Skeletal muscle tissue (tissue), 3 donors: ENCODE measurements at regions not wholly inside any gene's neighbourhood (a gene's known extent, or its start where the extent isn't known, plus 50 kb on each side); places are given as distances from the start of the nearest gene placed in this dataset.

Experiments
- H3K27ac ChIP-seq: one replicate; pipeline ENCODE4 v1.7.0; 2013; ENCODE audit warnings: mild to moderate bottlenecking, low read depth, low read length, inconsistent platforms
- H3K27me3 ChIP-seq, 3 donors: one replicate each; pipeline ENCODE4 v1.7.0; 2013; ENCODE audit warnings: low read length in 3 of 3; ENCODE audit not compliant: control insufficient read depth in 3 of 3, insufficient read depth in 3 of 3
- H3K36me3 ChIP-seq, 3 donors: one replicate each; pipeline ENCODE4 v1.7.0; 2013; ENCODE audit warnings: low read length in 3 of 3; ENCODE audit not compliant: control insufficient read depth in 3 of 3, insufficient read depth in 3 of 3
- H3K4me1 ChIP-seq, 3 donors: one replicate each; pipeline ENCODE4 v1.7.0; 2013; ENCODE audit warnings: low read length in 3 of 3, mild to moderate bottlenecking in 3 of 3; ENCODE audit not compliant: control insufficient read depth in 3 of 3, insufficient read depth in 3 of 3
- H3K4me3 ChIP-seq, 3 donors: one replicate each; pipeline ENCODE4 v1.7.0; 2013; ENCODE audit warnings: low read length in 3 of 3
- H3K9ac ChIP-seq, 3 donors: one replicate each; pipeline ENCODE4 v1.7.0; 2013; ENCODE audit warnings: low read length in 3 of 3, mild to moderate bottlenecking in 3 of 3, moderate library complexity in 2 of 3, low read depth in 1 of 3
- H3K9me3 ChIP-seq, 3 donors: one replicate each; pipeline ENCODE4 v1.7.0; 2013; ENCODE audit warnings: low read length in 3 of 3; ENCODE audit not compliant: control insufficient read depth in 3 of 3
- donor health status: Osteomylitis.

- no peaks in the 10 kb centered on the region for H3K4me1 ChIP-seq
- H3K9ac ChIP-seq: no peak overlapping the region
- no peak overlapping the region for H3K27ac ChIP-seq
- H3K4me3 ChIP-seq: no peak overlapping the region
- H3K36me3 ChIP-seq: no peaks in the 10 kb centered on the region
- H3K27me3 ChIP-seq: no peaks in the 10 kb centered on the region
- H3K9me3 ChIP-seq: no peaks in the 10 kb centered on the region
Measured at GRCh38 chr2:34110392-34110791, 511.3 kb upstream of the FAM98A start.

GRCh38 chr2:34107811-34108210, 508.7 kb upstream of the FAM98A start:
- Histone ChIP-seq H3K36me3 (no peaks in the 10 kb centered on the region), H3K27ac (no peak overlapping the region), H3K9me3 (no peaks in the 10 kb centered on the region), H3K4me3 (no peak overlapping the region), H3K27me3 (no peaks in the 10 kb centered on the region), H3K4me1 (no peaks in the 10 kb centered on the region), H3K9ac (no peak overlapping the region)

- Histone ChIP-seq H3K4me3 (no peak overlapping the region), H3K4me1 (no peaks in the 10 kb centered on the region), H3K27me3 (no peaks in the 10 kb centered on the region), H3K9me3 (no peaks in the 10 kb centered on the region), H3K9ac (no peak overlapping the region), H3K36me3 (no peaks in the 10 kb centered on the region), H3K27ac (no peak overlapping the region)
Measured at GRCh38 chr2:34105006-34105767, 506.1 kb upstream of the FAM98A start.

GRCh38 chr2:34104601-34105000, 505.5 kb upstream of the FAM98A start:
- Histone ChIP-seq H3K9me3 (no peaks in the 10 kb centered on the region), H3K4me1 (no peaks in the 10 kb centered on the region), H3K27ac (no peak overlapping the region), H3K4me3 (no peak overlapping the region), H3K36me3 (no peaks in the 10 kb centered on the region), H3K9ac (no peak overlapping the region), H3K27me3 (no peaks in the 10 kb centered on the region)

- Histone ChIP-seq H3K9me3 (no peaks in the 10 kb centered on the region), H3K4me1 (no peaks in the 10 kb centered on the region), H3K27ac (no peak overlapping the region), H3K9ac (no peak overlapping the region), H3K36me3 (no peaks in the 10 kb centered on the region), H3K27me3 (no peaks in the 10 kb centered on the region), H3K4me3 (no peak overlapping the region)
Measured at GRCh38 chr2:34103437-34103836, 504.3 kb upstream of the FAM98A start.

GRCh38 chr2:34102339-34102738, 503.2 kb upstream of the FAM98A start:
- no peak overlapping the region for H3K27ac ChIP-seq
- H3K9ac ChIP-seq: no peak overlapping the region
- H3K9me3 ChIP-seq: no peaks in the 10 kb centered on the region
- no peaks in the 10 kb centered on the region for H3K27me3 ChIP-seq
- H3K4me1 ChIP-seq: no peaks in the 10 kb centered on the region
- H3K36me3 ChIP-seq: no peaks in the 10 kb centered on the region
- H3K4me3 ChIP-seq: no peak overlapping the region

GRCh38 chr2:34099377-34099776, 500.3 kb upstream of the FAM98A start:
- no peaks in the 10 kb centered on the region for H3K4me1 ChIP-seq
- no peak overlapping the region for H3K4me3 ChIP-seq
- no peak overlapping the region for H3K27ac ChIP-seq
- H3K27me3 ChIP-seq: no peaks in the 10 kb centered on the region
- peaks cover 0 to 2% (median 0%) of the 10 kb centered on the region in 3 donors for H3K9me3 ChIP-seq
- H3K36me3 ChIP-seq: no peaks in the 10 kb centered on the region
- H3K9ac ChIP-seq: no peak overlapping the region

- Histone ChIP-seq H3K27me3 (no peaks in the 10 kb centered on the region), H3K4me3 (no peak overlapping the region), H3K36me3 (no peaks in the 10 kb centered on the region), H3K4me1 (no peaks in the 10 kb centered on the region), H3K27ac (no peak overlapping the region), H3K9ac (no peak overlapping the region), H3K9me3 (peaks cover 0 to 2% (median 0%) of the 10 kb centered on the region in 3 donors)
Measured at GRCh38 chr2:34098256-34098655, 499.2 kb upstream of the FAM98A start.

- H3K9ac ChIP-seq: no peak overlapping the region
- H3K9me3 ChIP-seq: peaks cover 0 to 2% (median 0%) of the 10 kb centered on the region in 3 donors
- no peak overlapping the region for H3K4me3 ChIP-seq
- no peaks in the 10 kb centered on the region for H3K4me1 ChIP-seq
- H3K27ac ChIP-seq: no peak overlapping the region
- no peaks in the 10 kb centered on the region for H3K36me3 ChIP-seq
- no peaks in the 10 kb centered on the region for H3K27me3 ChIP-seq
Measured at GRCh38 chr2:34096562-34097171, 497.6 kb upstream of the FAM98A start.

- H3K27ac ChIP-seq: no peak overlapping the region
- no peaks in the 10 kb centered on the region for H3K36me3 ChIP-seq
- no peaks in the 10 kb centered on the region for H3K27me3 ChIP-seq
- H3K4me3 ChIP-seq: no peak overlapping the region
- H3K9ac ChIP-seq: no peak overlapping the region
- H3K4me1 ChIP-seq: no peaks in the 10 kb centered on the region
- peaks cover 0 to 2% (median 0%) of the 10 kb centered on the region in 3 donors for H3K9me3 ChIP-seq
Measured at GRCh38 chr2:34093790-34094189, 494.7 kb upstream of the FAM98A start.
